HFF-Myc (cell line): ENCODE measurements at regions not wholly inside any gene's neighbourhood (a gene's known extent, or its start where the extent isn't known, plus 50 kb on each side); places are given as distances from the start of the nearest gene placed in this dataset.
"Not testable (repeated sequence)": the region's sequence is repeated elsewhere in the genome, so short reads cannot be mapped to it uniquely, and the experiment has no call there.

Source experiments
- DNase-seq: peaks from one replicate; pipeline ENCODE4 v3.0.0-alpha.2; 2011; ENCODE audit warnings: low read depth; ENCODE audit errors: extremely low read depth
- H3K4me3 ChIP-seq: replicated peaks from 2 replicates; pipeline ENCODE4 v1.5.1; 2011; ENCODE audit warnings: low read depth, mild to moderate bottlenecking, control low read depth, low read length
- CTCF ChIP-seq: IDR thresholded peaks from 2 replicates; pipeline ENCODE4 v1.5.1; 2012; ENCODE audit warnings: mild to moderate bottlenecking, low read depth, low read length, control low read depth; ENCODE audit errors: missing control alignments

DNA sequence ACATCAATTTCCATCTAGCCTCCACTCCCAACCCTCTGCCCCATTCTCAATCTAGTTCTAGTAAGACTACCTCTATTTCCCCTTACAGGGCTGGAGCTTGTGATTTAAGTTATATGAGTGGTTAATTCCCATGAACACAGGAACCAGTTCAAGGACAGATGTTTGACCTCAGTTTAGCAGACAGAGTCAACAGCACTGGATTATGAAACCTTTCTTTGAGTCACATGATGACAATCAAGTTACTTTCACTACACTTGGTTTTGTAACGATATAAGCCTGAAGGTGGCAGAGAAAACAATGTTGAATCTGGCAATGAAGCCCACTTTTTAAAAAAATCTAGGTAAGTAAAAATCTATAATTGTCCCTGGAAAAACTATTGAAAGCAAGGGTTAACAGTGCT, 1646.2 kb upstream of the FLRT2 start:
- no peak for DNase-seq
- H3K4me3 ChIP-seq: no peak overlapping the region
- TF ChIP-seq CTCF: no peak

DNA sequence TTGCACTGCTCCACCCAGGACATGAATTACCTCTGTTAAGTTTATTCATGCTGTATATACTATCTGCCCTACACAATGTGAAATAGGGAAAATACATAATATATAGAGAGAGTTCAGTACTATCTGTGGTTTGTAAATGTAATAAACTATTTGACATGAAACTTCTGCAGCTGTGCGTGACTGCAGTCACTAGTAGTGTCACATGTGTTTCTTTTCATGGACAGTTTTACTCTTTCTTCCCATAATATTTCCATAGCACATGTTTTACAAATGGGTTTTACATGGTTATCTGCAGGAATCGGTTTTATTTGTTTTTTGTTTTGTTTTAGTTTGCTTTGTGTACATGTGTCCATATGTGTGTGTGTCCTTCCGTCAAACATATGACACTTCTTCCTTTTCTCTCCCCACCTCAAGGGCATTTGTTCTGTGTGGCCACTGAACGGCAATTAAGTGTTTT, 1644.1 kb upstream of the FLRT2 start:
- H3K4me3 ChIP-seq: no peak overlapping the region
- DNase-seq: no peak
- TF ChIP-seq CTCF: no peak

- DNase-seq: peak; percentile 36
- H3K4me3 ChIP-seq: no peak overlapping the region
- no peak for TF ChIP-seq CTCF
Measured at GRCh38 chr14:83887866-83888265, 1642.1 kb upstream of the FLRT2 start.

- DNase-seq: no peak
- no peak for TF ChIP-seq CTCF
- H3K4me3 ChIP-seq: no peak overlapping the region
Measured at GRCh38 chr14:83893447-83893846, 1636.5 kb upstream of the FLRT2 start.

- TF ChIP-seq CTCF: no peak
- no peak overlapping the region for H3K4me3 ChIP-seq
Measured at GRCh38 chr14:83894568-83894967, 1635.4 kb upstream of the FLRT2 start.

GRCh38 chr14:83898558-83898957, 1631.4 kb upstream of the FLRT2 start:
- not testable (repeated sequence) for H3K4me3 ChIP-seq, DNase-seq

More at GRCh38 chr14:83894568-83894967, 1635.4 kb upstream of the FLRT2 start:
- no peak for DNase-seq

- no peak for DNase-seq
- no peak for TF ChIP-seq CTCF
- no peak overlapping the region for H3K4me3 ChIP-seq
Measured at GRCh38 chr14:83899706-83900105, 1630.2 kb upstream of the FLRT2 start.
